ENCODE measurements at regions not wholly inside any gene's neighbourhood (a gene's known extent, or its start where the extent isn't known, plus 50 kb on each side); places are given as distances from the start of the nearest gene placed in this dataset.

DNA sequence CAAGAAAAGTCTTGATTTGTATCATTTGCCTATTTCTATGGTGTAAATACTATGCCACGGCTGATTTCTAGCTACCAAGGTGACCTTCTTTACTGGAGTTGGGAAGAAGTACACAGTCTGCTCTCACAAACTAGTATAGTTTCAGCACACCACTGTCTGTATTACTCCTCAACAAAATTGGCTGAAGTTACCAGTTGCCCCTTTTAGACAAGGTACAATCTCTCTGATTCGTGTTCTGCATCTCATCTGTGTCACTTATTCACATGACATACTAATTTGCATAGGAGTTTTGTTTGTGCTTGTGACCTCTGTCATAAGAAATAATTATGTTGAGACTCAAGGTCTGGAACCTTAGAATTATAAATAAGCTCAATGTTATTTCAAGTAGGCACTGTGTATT, 97.3 kb downstream of the C11orf87 start:
- TF ChIP-seq, protein P1, sequence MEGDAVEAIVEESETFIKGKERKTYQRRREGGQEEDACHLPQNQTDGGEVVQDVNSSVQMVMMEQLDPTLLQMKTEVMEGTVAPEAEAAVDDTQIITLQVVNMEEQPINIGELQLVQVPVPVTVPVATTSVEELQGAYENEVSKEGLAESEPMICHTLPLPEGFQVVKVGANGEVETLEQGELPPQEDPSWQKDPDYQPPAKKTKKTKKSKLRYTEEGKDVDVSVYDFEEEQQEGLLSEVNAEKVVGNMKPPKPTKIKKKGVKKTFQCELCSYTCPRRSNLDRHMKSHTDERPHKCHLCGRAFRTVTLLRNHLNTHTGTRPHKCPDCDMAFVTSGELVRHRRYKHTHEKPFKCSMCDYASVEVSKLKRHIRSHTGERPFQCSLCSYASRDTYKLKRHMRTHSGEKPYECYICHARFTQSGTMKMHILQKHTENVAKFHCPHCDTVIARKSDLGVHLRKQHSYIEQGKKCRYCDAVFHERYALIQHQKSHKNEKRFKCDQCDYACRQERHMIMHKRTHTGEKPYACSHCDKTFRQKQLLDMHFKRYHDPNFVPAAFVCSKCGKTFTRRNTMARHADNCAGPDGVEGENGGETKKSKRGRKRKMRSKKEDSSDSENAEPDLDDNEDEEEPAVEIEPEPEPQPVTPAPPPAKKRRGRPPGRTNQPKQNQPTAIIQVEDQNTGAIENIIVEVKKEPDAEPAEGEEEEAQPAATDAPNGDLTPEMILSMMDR (IDR thresholded peaks at IDR 0.05), result no peak
- no peak for TF ChIP-seq POLR2AphosphoS5 (IDR thresholded peaks at IDR 0.05)

Data from prostate gland (tissue), 2 donors.